ENCODE measurements at regions not wholly inside any gene's neighbourhood (a gene's known extent, or its start where the extent isn't known, plus 50 kb on each side); places are given as distances from the start of the nearest gene placed in this dataset.

DNA sequence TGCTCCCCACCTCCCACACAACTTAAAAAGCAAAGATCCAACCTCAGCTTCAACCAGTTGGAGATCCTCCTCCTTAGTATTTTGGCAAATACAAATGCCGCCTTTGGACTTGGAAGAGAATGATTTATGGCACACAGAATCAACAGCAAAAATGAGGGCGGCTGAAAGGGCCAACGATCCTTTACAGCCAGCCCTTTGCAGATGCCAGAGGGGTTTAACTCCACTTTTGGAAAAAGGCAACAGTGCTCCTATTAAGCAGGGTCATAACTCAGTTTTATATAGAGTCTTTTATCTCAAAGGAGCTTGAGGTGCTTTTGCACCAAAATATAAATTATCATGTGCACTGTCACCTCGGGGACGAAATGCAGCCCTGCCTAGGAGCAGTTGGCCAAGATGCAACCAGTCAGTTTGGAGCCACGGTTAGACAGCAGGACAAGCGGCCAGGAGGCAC is 56.7 kb upstream of the JCAD start:
- Histone ChIP-seq H3K4me3 (ENCODE audit: low read depth in 1 of 2, low read length in 2 of 2) (no peak overlapping the region), H3K27me3 (ENCODE audit: low read depth, low read length) (no peaks in the 10 kb centered on the region), H3K36me3 (ENCODE audit: control insufficient read depth in 1 of 2, insufficient read depth in 2 of 2, low read length in 2 of 2) (no peaks in the 10 kb centered on the region), H3K9me3 (ENCODE audit: control insufficient read depth in 1 of 2, low read length in 2 of 2) (no peaks in the 10 kb centered on the region), H3K27ac (ENCODE audit: low read length) (no peak overlapping the region), H3K4me1 (ENCODE audit: control insufficient read depth in 1 of 2, insufficient read depth in 2 of 2, low read length in 2 of 2) (peaks cover 0 to 17% of the 10 kb centered on the region in 2 donors)

DNA sequence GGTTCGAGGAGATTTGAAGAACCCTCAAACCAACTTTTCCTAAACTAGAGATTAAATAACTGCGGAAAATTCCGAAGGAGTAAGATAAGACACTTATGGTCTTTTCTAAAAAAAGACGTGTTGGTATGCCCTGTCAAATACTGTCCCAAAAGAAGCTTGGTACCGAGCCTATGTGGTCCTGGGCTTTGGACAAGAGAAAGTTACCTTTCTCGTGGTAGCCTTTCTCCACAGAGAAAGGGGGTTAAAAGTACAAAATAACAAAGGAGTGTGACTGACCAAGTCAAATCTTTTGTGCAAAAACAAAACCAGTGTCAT is 56.2 kb upstream of the JCAD start:
- Histone ChIP-seq H3K4me1 (ENCODE audit: control insufficient read depth in 1 of 2, insufficient read depth in 2 of 2, low read length in 2 of 2) (peaks cover 0 to 17% of the 10 kb centered on the region in 2 donors), H3K9me3 (ENCODE audit: control insufficient read depth in 1 of 2, low read length in 2 of 2) (no peaks in the 10 kb centered on the region), H3K27ac (ENCODE audit: low read length) (no peak overlapping the region), H3K4me3 (ENCODE audit: low read depth in 1 of 2, low read length in 2 of 2) (no peak overlapping the region), H3K36me3 (ENCODE audit: control insufficient read depth in 1 of 2, insufficient read depth in 2 of 2, low read length in 2 of 2) (no peaks in the 10 kb centered on the region), H3K27me3 (ENCODE audit: low read depth, low read length) (no peaks in the 10 kb centered on the region)

DNA sequence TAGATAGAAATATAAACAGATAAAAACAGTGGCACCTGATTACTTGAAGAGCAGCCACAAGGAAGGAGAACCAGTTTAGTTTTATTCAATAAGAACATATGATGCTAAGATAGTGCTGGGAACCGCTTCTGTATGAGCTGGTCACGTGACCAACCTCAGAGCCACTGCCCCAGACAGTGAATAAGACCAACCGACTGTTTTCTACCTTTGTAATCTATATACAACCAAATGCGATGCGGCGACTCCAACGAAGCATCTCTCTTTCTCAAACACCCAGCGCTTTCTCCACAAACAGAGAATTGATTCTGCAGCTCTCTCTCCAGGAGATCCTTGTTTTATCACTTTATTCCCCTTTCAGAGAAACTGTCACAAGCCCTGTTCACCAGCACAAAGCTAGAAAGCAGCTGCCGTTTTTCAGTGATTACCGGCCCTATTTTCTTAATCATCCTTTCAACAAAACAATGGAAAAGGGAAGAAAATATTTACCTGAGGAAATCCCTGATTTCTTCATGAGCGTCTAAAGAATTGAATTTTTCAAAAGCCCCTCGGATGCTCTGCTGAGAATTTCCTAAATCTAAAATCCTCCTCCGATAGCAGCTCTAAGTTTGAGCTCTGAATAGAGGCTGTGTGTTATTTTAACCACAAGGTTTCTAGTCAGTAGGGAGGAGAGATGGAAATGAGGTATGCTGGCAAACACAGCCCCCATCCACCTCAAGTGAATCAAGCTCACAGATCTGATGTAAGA is 55.7 kb upstream of the JCAD start:
- Histone ChIP-seq H3K27me3 (ENCODE audit: low read depth, low read length) (no peaks in the 10 kb centered on the region), H3K9me3 (ENCODE audit: control insufficient read depth in 1 of 2, low read length in 2 of 2) (no peaks in the 10 kb centered on the region), H3K4me3 (ENCODE audit: low read depth in 1 of 2, low read length in 2 of 2) (no peak overlapping the region), H3K27ac (ENCODE audit: low read length) (no peak overlapping the region), H3K4me1 (ENCODE audit: control insufficient read depth in 1 of 2, insufficient read depth in 2 of 2, low read length in 2 of 2) (peaks cover 0 to 17% of the 10 kb centered on the region in 2 donors), H3K36me3 (ENCODE audit: control insufficient read depth in 1 of 2, insufficient read depth in 2 of 2, low read length in 2 of 2) (no peaks in the 10 kb centered on the region)

DNA sequence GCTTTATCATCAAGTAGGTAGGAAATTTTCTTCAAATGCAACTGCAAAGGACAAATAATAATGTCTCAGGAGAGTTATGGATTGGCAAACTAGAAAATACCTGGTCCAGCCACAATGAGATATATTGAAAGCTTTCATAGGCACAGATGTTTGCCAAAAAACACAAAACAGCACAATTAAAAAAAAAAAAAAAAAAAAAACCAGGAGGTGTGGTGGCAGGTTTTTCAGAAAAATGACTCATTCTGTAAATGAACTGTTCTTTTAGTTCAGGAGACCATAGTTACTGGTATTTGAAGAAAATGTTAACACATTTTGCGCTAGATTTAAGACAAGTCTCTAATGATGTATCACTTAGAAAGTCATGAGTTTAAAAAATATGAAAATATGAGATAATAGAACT is 55.0 kb upstream of the JCAD start:
- no peaks in the 10 kb centered on the region for H3K36me3 ChIP-seq (ENCODE audit: control insufficient read depth in 1 of 2, insufficient read depth in 2 of 2, low read length in 2 of 2)
- no peaks in the 10 kb centered on the region for H3K9me3 ChIP-seq (ENCODE audit: control insufficient read depth in 1 of 2, low read length in 2 of 2)
- no peak overlapping the region for H3K4me3 ChIP-seq (ENCODE audit: low read depth in 1 of 2, low read length in 2 of 2)
- no peak overlapping the region for H3K27ac ChIP-seq (ENCODE audit: low read length)
- H3K4me1 ChIP-seq (ENCODE audit: control insufficient read depth in 1 of 2, insufficient read depth in 2 of 2, low read length in 2 of 2) = peaks cover 0 to 17% of the 10 kb centered on the region in 2 donors
- H3K27me3 ChIP-seq (ENCODE audit: low read depth, low read length) = no peaks in the 10 kb centered on the region

DNA sequence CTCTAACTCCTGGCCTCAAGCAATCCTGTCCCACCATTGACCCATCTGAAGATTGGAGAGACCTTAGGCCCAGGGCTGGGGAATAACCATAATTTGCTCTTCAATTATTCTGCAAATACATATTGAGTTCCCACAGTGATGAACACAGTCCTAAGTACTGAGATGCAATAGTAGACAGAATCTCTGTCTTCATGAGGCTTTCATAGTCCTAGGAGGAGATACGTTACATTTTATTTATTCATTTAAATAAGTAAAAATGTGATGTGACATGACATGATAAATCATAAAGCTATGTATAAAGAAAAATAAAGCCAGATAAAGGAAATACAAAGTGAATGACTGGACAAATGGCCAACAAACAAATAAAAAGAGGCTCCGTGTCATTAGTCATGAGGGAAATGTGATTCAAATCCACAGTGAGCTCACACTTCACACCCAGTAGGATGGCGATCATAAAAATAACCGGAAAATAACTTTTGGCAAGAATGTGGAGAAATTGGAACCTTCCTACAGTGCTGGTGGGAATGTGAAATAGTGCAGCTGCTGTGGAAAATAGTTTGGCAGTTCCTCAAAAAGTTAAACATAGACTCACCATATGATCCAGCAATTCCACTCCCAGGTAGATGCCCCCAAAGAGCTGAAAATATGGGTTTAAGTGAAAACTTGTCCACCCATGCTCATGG is 52.1 kb upstream of the JCAD start:
- Histone ChIP-seq H3K9me3 (ENCODE audit: control insufficient read depth in 1 of 2, low read length in 2 of 2) (no peaks in the 10 kb centered on the region), H3K27ac (ENCODE audit: low read length) (no peak overlapping the region), H3K36me3 (ENCODE audit: control insufficient read depth in 1 of 2, insufficient read depth in 2 of 2, low read length in 2 of 2) (no peaks in the 10 kb centered on the region), H3K27me3 (ENCODE audit: low read depth, low read length) (no peaks in the 10 kb centered on the region), H3K4me1 (ENCODE audit: control insufficient read depth in 1 of 2, insufficient read depth in 2 of 2, low read length in 2 of 2) (peaks cover 0 to 17% of the 10 kb centered on the region in 2 donors), H3K4me3 (ENCODE audit: low read depth in 1 of 2, low read length in 2 of 2) (no peak overlapping the region)

Measured in muscle layer of duodenum (tissue), 2 donors.